GM21367 (cell line): ENCODE measurements at regions not wholly inside any gene's neighbourhood (a gene's known extent, or its start where the extent isn't known, plus 50 kb on each side); places are given as distances from the start of the nearest gene placed in this dataset.

ENCODE experiments used
- ATAC-seq: cut with Tn5 transposase; IDR thresholded peaks from one replicate; pipeline ENCODE4 v1.9.1; 2021; ENCODE audit not compliant: unreplicated experiment

DNA sequence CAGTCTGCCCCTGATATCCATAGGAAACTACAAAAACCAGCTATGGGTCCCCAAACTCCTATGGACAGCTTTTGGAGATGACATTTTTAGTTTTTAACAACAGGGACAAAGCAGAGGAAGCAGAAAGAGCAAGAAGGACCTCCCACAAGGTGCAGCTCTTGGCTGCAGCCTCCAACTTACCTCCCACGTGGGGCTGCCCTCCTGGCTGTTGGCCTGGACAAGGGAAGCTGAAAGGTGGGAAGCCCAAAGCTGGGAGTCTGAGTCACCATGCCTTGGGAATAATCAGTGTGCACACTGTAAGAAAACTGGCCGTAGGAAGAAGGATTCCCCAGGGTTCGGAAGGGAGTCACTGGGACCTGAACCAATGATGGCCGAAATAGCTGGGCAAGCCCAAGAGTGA lies 51.8 kb upstream of the PAX1 start:
- ATAC-seq = no peak

- no peak for ATAC-seq
These were observed 62.0 kb upstream of the PAX1 start for GRCh38 chr20:21643417-21643816.

DNA sequence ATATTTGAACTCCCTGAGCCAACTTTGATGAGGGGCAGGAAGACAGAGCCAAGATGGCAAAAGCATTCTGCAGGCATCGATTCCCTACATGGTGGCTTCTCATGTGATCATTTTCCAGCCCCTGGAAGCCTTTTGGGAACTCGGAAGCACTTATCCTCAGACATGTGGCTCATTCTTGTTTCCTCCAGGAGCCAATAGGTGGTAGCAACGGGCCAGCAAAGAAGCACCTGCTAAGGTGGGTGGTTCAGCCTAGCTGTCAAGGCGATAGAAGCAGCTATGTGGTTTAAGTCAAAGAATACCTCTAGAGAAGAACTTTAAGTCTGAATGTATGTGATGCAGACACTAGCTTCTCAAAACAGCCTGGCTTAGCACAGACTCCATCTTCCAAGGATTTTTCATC lies 64.9 kb upstream of the PAX1 start:
- no peak for ATAC-seq

GRCh38 chr20:21633829-21634228 lies 71.6 kb upstream of the PAX1 start:
- ATAC-seq = no peak

GRCh38 chr20:21632735-21633053 lies 72.8 kb upstream of the PAX1 start:
- no peak for ATAC-seq

DNA sequence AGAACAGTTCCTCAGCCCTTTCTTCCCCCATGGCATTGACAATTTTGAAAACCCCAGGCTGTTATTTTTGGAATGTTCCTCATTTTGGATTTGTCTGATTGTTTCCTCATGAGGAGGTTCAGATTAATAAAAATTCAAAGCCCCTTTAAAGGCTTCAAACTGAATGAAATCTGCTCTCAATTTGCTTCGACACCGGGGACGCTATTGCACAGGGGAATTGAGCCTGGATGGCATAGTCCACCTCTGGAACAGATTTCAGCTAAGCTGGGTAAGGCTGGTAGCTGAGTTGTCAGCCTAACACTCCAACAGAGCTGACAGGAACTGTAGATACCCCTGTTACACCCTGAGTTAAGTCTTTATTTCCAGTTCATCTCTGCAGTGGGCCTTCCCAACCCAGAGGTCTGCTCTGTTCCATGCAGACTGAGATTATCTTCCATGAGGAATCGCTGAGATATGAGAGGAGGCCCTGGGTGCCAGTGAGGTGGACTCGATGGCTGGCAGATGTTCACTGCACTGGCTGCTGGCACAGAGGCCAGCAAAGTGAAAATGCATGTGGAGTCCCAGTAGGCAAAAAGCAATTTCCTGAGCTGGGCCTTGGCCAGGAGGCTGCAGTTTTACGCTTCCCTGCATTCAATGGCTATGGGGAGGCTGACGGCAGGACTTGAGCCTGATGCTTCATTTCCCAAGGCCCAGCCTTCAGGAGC lies 73.3 kb upstream of the PAX1 start:
- no peak for ATAC-seq

GRCh38 chr20:21628800-21629199 lies 76.7 kb upstream of the PAX1 start:
- no peak for ATAC-seq

DNA sequence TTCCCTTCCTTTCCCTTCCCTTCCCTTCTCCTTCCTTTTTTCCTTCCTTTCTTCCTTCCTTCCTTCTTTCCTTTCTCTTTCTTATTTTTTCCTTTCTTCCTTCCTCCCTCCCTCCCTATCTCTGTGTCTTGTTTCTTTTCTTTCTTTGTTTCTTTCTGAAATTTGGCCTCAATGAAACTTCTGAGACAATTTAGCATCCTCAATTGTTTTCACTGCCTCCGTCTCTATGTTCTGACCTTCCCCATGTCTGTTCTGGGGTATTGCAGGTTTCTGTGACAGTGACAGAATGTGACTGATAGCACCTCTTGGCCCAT lies 81.7 kb upstream of the PAX1 start:
- ATAC-seq = no peak

DNA sequence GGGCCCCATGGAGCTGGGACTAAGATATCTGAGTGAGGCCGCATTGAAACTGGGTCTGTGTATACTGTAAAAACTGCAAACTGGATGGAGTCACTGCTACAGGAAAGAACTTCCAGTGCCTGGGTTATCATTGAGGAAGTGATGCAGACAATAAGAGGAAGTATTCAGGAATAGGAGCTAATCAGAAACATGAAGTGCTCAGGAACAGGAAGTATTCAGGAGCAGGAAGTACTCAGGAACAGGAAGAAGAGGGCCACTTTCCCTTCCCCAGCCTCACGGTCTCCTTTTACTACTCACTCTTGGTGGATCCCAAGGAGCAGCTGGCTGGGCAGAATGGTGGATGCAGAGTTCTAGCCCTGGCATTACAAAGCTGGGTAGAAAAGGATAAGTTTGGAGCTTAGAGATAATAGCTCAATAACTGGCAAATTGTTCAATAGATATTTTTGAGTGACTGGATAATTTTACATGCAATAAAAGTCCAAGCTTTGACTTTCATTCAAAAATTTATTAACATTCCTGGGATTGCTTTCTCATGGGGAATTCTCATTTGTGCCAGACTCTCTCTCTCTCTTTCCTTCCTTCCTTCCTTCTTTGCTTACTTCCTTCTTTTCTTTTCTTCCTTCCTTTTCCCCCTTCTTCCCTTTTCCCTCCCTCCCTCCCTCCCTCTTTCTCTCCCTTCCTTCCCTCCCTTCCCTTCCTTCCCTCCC lies 82.2 kb upstream of the PAX1 start:
- ATAC-seq = no peak

DNA sequence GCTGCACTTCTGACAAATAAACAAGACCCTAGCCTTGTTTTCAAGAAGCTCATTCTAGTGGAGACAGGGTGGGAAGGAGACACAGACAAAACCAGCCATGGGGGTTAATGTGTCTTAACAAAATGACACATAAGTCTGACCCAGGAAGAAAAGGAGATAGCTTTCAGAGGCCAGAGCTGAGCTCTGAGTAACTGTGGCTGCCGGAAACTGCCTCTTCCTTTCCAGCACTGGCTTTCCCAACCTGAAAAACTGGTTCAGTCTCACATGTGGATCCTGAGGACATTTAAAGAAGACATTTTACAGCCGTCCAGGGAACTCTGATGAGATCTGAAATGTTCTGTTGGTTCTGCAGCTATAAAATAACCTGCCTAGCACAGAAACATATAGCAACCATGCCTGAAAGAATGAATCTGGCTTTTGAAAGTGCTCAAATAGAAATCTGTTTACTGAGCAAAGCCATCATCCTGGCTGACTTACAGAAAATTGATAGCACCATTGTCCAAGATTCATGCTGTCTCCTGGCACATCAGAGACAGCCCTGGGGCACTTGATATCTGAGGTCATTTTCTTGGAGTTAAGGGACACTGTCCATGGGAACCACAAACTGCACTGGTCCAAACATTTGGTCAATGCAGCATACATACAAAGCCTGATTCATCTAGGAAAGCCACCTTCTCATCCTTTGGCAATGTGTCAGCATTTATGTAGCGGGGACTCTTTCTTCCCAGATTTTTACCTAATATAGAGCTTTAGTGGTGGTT lies 83.2 kb upstream of the PAX1 start:
- ATAC-seq = no peak

- ATAC-seq = no peak
These were observed 86.6 kb upstream of the PAX1 start for GRCh38 chr20:21618759-21619416.

- ATAC-seq = peak; percentile 49
These were observed 89.8 kb upstream of the PAX1 start for GRCh38 chr20:21615617-21616080.

GRCh38 chr20:21614980-21615379 lies 90.5 kb upstream of the PAX1 start:
- no peak for ATAC-seq

GRCh38 chr20:21613512-21613911 lies 92.0 kb upstream of the PAX1 start:
- ATAC-seq = no peak

- ATAC-seq = no peak
These were observed 95.5 kb upstream of the PAX1 start for GRCh38 chr20:21609981-21610380.

GRCh38 chr20:21609221-21609620 lies 95.4 kb upstream of the NKX2-2 start:
- ATAC-seq = no peak

GRCh38 chr20:21608777-21609176 lies 94.9 kb upstream of the NKX2-2 start:
- no peak for ATAC-seq

DNA sequence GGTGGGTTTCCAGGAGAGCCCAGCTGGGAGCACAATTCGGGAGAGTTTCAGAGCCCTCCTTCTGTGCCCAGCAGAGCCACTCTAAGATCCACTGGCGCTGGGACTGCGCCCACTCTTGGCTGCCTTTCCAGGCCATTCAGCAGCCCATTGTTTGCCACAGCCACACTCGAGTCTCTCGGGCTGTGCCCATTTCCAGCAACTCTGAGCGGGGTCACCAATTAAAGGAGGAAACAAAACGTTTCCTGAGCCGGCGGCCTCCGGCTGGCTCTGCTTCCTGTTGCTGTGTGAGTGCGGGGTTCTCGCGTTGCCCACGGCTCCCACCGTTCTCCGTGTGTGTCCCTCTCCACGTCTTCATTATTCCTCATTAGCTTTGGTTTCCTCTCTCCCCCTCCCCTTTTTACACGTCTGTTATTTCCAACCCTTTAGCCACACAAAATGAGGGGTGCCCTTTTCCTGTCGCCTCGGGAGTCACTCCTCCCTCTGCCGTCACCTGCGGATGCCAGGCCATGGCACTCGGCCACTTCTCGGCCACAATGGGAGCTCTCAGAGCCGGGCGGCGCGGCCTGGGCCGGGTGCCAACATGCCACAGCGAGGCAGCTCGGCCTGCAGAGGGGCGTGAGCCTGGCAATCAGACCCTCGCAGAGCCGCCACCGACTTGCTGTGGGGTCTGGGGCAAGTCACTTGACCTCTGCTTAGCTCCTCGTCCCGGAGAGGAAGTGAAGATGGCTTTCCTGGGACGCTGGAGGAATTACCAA lies 94.3 kb upstream of the NKX2-2 start:
- ATAC-seq = no peak

DNA sequence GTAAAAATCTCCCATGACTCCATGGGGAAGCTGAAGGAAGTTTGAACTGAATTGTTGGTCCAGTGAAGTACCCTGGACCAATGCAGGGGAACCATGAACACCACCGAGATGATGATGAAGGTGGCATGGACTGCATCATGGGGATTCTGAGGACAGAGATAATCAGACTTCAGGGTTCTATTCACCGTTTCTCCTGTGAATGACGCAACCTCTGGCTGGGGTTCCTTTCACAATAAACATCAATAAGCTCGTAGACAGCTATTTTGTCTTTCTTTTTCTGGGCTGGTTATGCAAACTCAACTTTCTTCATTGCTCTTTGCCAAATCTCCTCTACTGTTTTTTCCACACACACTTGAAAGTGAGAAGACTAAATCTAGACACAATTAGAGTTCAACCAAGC lies 87.9 kb upstream of the NKX2-2 start:
- no peak for ATAC-seq

DNA sequence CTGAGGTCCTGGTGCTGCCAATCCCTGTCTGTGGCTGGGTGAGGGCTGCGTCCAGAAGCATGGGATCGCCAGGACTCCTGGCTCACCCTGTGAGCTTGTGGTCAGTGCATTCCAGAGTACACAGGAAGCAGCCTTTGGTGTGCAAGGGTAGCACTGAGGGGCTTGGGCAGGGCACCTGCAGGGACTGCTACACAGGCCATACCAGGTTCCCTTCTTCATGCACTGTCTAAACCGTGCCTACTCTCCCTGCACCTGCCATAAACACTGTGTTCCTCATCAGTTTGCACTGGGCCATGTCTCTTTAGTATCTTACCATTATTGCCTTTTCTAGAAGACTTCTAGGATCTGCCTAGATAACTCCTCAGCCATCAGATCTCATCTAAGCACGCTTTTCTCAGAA lies 72.8 kb upstream of the NKX2-2 start:
- ATAC-seq = no peak
